ENCODE measurements at regions not wholly inside any gene's neighbourhood (a gene's known extent, or its start where the extent isn't known, plus 50 kb on each side); places are given as distances from the start of the nearest gene placed in this dataset.

DNA sequence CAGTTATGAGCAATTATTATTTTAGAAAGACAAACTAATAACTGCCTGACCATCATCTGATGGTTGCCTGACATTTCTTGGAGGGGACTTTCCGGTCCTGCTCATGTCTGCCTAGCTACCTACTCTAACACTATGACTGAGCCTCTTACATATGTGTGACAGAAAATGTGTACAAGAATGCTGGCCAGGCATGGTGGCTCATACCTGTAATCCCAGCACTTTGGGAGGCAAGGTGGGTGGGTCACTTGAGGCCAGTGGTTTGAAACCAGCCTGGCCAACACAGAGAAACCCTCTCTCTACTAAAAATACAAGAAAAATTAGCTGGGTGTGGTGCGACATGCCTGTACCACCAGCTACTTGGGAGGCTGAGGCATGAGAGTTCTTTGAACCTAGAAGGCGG is 666.3 kb downstream of the KCNJ3 start:
- DNase-seq = no peak
- no peaks in the 10 kb centered on the region; the same call in 1 of the 2 replicates for H3K9me2 ChIP-seq
- no peaks in the 10 kb centered on the region for H3K4me1 ChIP-seq (ENCODE audit: control insufficient read depth in 1 of 2, insufficient read depth in 2 of 2, low read depth in 1 of 2, low read length in 1 of 2)
- no peaks in the 10 kb centered on the region for H3K9me3 ChIP-seq
- CTCF ChIA-PET = no interaction called here
- H4K20me1 ChIP-seq (ENCODE audit: insufficient read depth) = no peaks in the 10 kb centered on the region
- no peaks in the 10 kb centered on the region for H3K36me3 ChIP-seq (replicated peaks in 1 of 2; ENCODE audit: control insufficient read depth in 1 of 2, insufficient read depth in 2 of 2, low read length in 1 of 2)
- no peak for TF ChIP-seq EP300 (IDR thresholded peaks at IDR 0.05; ENCODE audit: borderline replicate concordance in 1 of 2, low read depth in 1 of 2, low read length in 1 of 2)
- TF ChIP-seq, protein P1, sequence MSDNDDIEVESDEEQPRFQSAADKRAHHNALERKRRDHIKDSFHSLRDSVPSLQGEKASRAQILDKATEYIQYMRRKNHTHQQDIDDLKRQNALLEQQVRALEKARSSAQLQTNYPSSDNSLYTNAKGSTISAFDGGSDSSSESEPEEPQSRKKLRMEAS (IDR thresholded peaks at IDR 0.05; ENCODE audit: low read depth) = no peak
- no peak for TF ChIP-seq SMC3 (IDR thresholded peaks at IDR 0.05; ENCODE audit: low read depth, low read length)
- TF ChIP-seq JUND (IDR thresholded peaks at IDR 0.05) = no peak
- no peak for TF ChIP-seq TCF12 (IDR thresholded peaks at IDR 0.05)
- TF ChIP-seq EZH2phosphoT487 (IDR thresholded peaks at IDR 0.05; ENCODE audit: borderline replicate concordance, low read depth) = no peak
- no peak for TF ChIP-seq GABPA (IDR thresholded peaks at IDR 0.05; ENCODE audit: low read depth)
- no peak for TF ChIP-seq TAF1 (IDR thresholded peaks at IDR 0.05; ENCODE audit: borderline replicate concordance, low read depth, low read length)
- TF ChIP-seq RFX5 (IDR thresholded peaks at IDR 0.05; ENCODE audit: low read length) = no peak
- TF ChIP-seq, protein P2, sequence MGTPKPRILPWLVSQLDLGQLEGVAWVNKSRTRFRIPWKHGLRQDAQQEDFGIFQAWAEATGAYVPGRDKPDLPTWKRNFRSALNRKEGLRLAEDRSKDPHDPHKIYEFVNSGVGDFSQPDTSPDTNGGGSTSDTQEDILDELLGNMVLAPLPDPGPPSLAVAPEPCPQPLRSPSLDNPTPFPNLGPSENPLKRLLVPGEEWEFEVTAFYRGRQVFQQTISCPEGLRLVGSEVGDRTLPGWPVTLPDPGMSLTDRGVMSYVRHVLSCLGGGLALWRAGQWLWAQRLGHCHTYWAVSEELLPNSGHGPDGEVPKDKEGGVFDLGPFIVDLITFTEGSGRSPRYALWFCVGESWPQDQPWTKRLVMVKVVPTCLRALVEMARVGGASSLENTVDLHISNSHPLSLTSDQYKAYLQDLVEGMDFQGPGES (IDR thresholded peaks at IDR 0.05; ENCODE audit: low read depth, low read length) = no peak
- TF ChIP-seq MXI1 (IDR thresholded peaks at IDR 0.05; ENCODE audit: low read depth, low read length) = no peak
- no peak for TF ChIP-seq RAD21 (IDR thresholded peaks at IDR 0.05; ENCODE audit: low read length)
- no peak for TF ChIP-seq POLR2AphosphoS5 (IDR thresholded peaks at IDR 0.05; ENCODE audit: low read depth, low read length)
- TF ChIP-seq, protein P3, sequence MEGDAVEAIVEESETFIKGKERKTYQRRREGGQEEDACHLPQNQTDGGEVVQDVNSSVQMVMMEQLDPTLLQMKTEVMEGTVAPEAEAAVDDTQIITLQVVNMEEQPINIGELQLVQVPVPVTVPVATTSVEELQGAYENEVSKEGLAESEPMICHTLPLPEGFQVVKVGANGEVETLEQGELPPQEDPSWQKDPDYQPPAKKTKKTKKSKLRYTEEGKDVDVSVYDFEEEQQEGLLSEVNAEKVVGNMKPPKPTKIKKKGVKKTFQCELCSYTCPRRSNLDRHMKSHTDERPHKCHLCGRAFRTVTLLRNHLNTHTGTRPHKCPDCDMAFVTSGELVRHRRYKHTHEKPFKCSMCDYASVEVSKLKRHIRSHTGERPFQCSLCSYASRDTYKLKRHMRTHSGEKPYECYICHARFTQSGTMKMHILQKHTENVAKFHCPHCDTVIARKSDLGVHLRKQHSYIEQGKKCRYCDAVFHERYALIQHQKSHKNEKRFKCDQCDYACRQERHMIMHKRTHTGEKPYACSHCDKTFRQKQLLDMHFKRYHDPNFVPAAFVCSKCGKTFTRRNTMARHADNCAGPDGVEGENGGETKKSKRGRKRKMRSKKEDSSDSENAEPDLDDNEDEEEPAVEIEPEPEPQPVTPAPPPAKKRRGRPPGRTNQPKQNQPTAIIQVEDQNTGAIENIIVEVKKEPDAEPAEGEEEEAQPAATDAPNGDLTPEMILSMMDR (IDR thresholded peaks at IDR 0.05) = no peak
- POLR2A ChIA-PET = no interaction called here
- no peak overlapping the region for H3K27ac ChIP-seq (ENCODE audit: low read depth in 2 of 2, low read length in 1 of 2)
- no peak overlapping the region for H3K4me3 ChIP-seq (ENCODE audit: low read depth in 2 of 2, low read length in 1 of 2)
- H3K79me2 ChIP-seq (ENCODE audit: insufficient read depth) = no peaks in the 10 kb centered on the region
- 40% methylated on average over 3 of the region's 3 CpGs for WGBS (ENCODE audit: low lambda C conversion rate)
- no peaks in the 10 kb centered on the region for H3F3A ChIP-seq (replicated peaks; ENCODE audit: insufficient read depth)
- H3K4me2 ChIP-seq = no peak overlapping the region
- peaks cover 12% of the 10 kb centered on the region; the same call in 1 of the 2 replicates for H3K27me3 ChIP-seq (ENCODE audit: insufficient read depth)
- no peak overlapping the region for H2AFZ ChIP-seq (ENCODE audit: low read depth)
- no peak overlapping the region for H3K9ac ChIP-seq

DNA sequence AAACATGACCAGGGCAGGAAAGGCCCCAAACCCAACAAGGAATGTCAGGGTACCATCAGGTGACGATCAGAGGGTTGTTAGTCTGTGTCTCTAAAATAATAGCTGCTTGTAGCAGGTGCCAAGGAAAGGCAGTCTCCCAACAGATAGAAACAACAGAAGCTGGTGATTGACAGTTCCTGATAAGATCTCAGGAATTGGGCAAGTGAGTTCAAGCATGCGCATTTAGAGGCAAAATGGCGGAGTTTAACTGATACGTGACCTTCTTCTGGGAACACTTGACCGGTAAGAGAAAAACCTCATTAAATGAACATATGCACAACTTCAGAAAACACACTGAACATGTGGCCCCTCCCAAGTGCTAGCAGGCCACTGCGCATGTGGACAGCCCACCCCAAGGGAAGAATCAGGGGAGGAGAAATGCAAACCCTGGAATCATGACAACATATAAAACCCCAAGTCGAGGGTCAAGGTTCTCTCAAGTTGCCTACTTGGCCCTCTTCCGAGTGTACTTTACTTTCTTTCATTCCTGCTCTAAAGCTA is 664.9 kb downstream of the KCNJ3 start:
- no peaks in the 10 kb centered on the region for H4K20me1 ChIP-seq (ENCODE audit: insufficient read depth)
- no peak overlapping the region for H2AFZ ChIP-seq (ENCODE audit: low read depth)
- H3K9me3 ChIP-seq = no peaks in the 10 kb centered on the region
- ChIA-PET CTCF (interaction anchor here (0.6 kb wide), 1 partner anchor 1831 kb away, joined by 3 read pairs; no protein-coding TSS in a partner anchor), POLR2A (no interaction called here)
- H3K9me2 ChIP-seq = no peaks in the 10 kb centered on the region; the same call in 1 of the 2 replicates
- no peaks in the 10 kb centered on the region for H3F3A ChIP-seq (replicated peaks; ENCODE audit: insufficient read depth)
- H3K9ac ChIP-seq = no peak overlapping the region
- H3K79me2 ChIP-seq (ENCODE audit: insufficient read depth) = no peaks in the 10 kb centered on the region
- no peak overlapping the region for H3K4me3 ChIP-seq (ENCODE audit: low read depth in 2 of 2, low read length in 1 of 2)
- H3K27ac ChIP-seq (ENCODE audit: low read depth in 2 of 2, low read length in 1 of 2) = no peak overlapping the region
- no peaks in the 10 kb centered on the region for H3K36me3 ChIP-seq (replicated peaks in 1 of 2; ENCODE audit: control insufficient read depth in 1 of 2, insufficient read depth in 2 of 2, low read length in 1 of 2)
- no peak overlapping the region for H3K4me2 ChIP-seq
- DNase-seq = no peak
- H3K27me3 ChIP-seq (ENCODE audit: insufficient read depth) = peaks cover 12% of the 10 kb centered on the region; the same call in 1 of the 2 replicates
- no peaks in the 10 kb centered on the region for H3K4me1 ChIP-seq (ENCODE audit: control insufficient read depth in 1 of 2, insufficient read depth in 2 of 2, low read depth in 1 of 2, low read length in 1 of 2)
- 23% methylated on average over 8 of the region's 8 CpGs for WGBS (ENCODE audit: low lambda C conversion rate)
- no peak for TF ChIP-seq EZH2phosphoT487 (IDR thresholded peaks at IDR 0.05; ENCODE audit: borderline replicate concordance, low read depth)
- TF ChIP-seq FOSL2 (IDR thresholded peaks at IDR 0.05; ENCODE audit: borderline replicate concordance, low read depth) = no peak
- no peak for TF ChIP-seq RXRA (IDR thresholded peaks at IDR 0.05; ENCODE audit: borderline replicate concordance, low read depth)
- no peak for TF ChIP-seq RCOR1 (IDR thresholded peaks at IDR 0.05; ENCODE audit: low read length)
- TF ChIP-seq FOXM1 (IDR thresholded peaks at IDR 0.05; ENCODE audit: low read depth) = no peak
- TF ChIP-seq NFIC (IDR thresholded peaks at IDR 0.05; ENCODE audit: borderline replicate concordance) = no peak
- no peak for TF ChIP-seq TEAD4 (IDR thresholded peaks at IDR 0.05; ENCODE audit: borderline replicate concordance, insufficient read depth)
- TF ChIP-seq JUND (IDR thresholded peaks at IDR 0.05) = no peak
- TF ChIP-seq, protein P4, sequence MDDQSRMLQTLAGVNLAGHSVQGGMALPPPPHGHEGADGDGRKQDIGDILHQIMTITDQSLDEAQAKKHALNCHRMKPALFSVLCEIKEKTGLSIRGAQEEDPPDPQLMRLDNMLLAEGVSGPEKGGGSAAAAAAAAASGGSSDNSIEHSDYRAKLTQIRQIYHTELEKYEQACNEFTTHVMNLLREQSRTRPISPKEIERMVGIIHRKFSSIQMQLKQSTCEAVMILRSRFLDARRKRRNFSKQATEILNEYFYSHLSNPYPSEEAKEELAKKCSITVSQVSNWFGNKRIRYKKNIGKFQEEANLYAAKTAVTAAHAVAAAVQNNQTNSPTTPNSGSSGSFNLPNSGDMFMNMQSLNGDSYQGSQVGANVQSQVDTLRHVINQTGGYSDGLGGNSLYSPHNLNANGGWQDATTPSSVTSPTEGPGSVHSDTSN (IDR thresholded peaks at IDR 0.05) = no peak
- no peak for TF ChIP-seq EP300 (IDR thresholded peaks at IDR 0.05; ENCODE audit: borderline replicate concordance in 1 of 2, low read depth in 1 of 2, low read length in 1 of 2)
- TF ChIP-seq, protein P5, sequence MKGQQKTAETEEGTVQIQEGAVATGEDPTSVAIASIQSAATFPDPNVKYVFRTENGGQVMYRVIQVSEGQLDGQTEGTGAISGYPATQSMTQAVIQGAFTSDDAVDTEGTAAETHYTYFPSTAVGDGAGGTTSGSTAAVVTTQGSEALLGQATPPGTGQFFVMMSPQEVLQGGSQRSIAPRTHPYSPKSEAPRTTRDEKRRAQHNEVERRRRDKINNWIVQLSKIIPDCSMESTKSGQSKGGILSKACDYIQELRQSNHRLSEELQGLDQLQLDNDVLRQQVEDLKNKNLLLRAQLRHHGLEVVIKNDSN (IDR thresholded peaks at IDR 0.05; ENCODE audit: borderline replicate concordance, low read depth) = no peak
- TF ChIP-seq GABPA (IDR thresholded peaks at IDR 0.05; ENCODE audit: low read depth) = no peak
- TF ChIP-seq, protein P1 (IDR thresholded peaks at IDR 0.05; ENCODE audit: low read depth) = no peak
- TF ChIP-seq POLR2AphosphoS5 (IDR thresholded peaks at IDR 0.05; ENCODE audit: low read depth, low read length) = no peak
